Right renal cortex interstitium (tissue), 3 donors: ENCODE measurements at regions not wholly inside any gene's neighbourhood (a gene's known extent, or its start where the extent isn't known, plus 50 kb on each side); places are given as distances from the start of the nearest gene placed in this dataset.
"Not testable (repeated sequence)": the region's sequence is repeated elsewhere in the genome, so short reads cannot be mapped to it uniquely, and the experiment has no call there.

ENCODE experiments used
- DNase-seq, 3 donors: peaks; one replicate each; pipeline ENCODE4 v3.0.0-alpha.2; 2013; ENCODE audit warnings: low read depth in 3 of 3, low spot score in 2 of 3

GRCh38 chr7:146057958-146058357, 58.6 kb upstream of the CNTNAP2 start:
- DNase-seq, result no peak

- DNase-seq, result no peak
Observed at GRCh38 chr7:146054909-146055308, 61.7 kb upstream of the CNTNAP2 start.

- no peak for DNase-seq
Observed at GRCh38 chr7:146053492-146053891, 63.1 kb upstream of the CNTNAP2 start.

GRCh38 chr7:146043310-146043709, 73.3 kb upstream of the CNTNAP2 start:
- DNase-seq, result not testable (repeated sequence)

GRCh38 chr7:146028251-146028750, 88.3 kb upstream of the CNTNAP2 start:
- no peak for DNase-seq

- DNase-seq, result no peak
Observed at GRCh38 chr7:146027243-146027642, 89.4 kb upstream of the CNTNAP2 start.

GRCh38 chr7:146022776-146023175, 93.8 kb upstream of the CNTNAP2 start:
- DNase-seq, result no peak

- not testable (repeated sequence) for DNase-seq
Observed at GRCh38 chr7:146019041-146020004, 97.3 kb upstream of the CNTNAP2 start.

- not testable (repeated sequence) for DNase-seq
Observed at GRCh38 chr7:146017366-146017765, 99.2 kb upstream of the CNTNAP2 start.

GRCh38 chr7:146014154-146014553, 102.4 kb upstream of the CNTNAP2 start:
- DNase-seq, result not testable (repeated sequence)

- no peak for DNase-seq
Observed at GRCh38 chr7:146008293-146008692, 108.3 kb upstream of the CNTNAP2 start.

- DNase-seq, result no peak
Observed at GRCh38 chr7:146004805-146005204, 111.8 kb upstream of the CNTNAP2 start.

- DNase-seq, result no peak
Observed at GRCh38 chr7:146002431-146003078, 114.0 kb upstream of the CNTNAP2 start.

GRCh38 chr7:146002008-146002407, 114.6 kb upstream of the CNTNAP2 start:
- DNase-seq, result no peak

GRCh38 chr7:146000882-146001281, 115.7 kb upstream of the CNTNAP2 start:
- no peak for DNase-seq

GRCh38 chr7:145989469-145989868, 127.1 kb upstream of the CNTNAP2 start:
- DNase-seq, result no peak

- DNase-seq, result no peak
Observed at GRCh38 chr7:145986248-145986874, 130.2 kb upstream of the CNTNAP2 start.

GRCh38 chr7:145978769-145979168, 137.8 kb upstream of the CNTNAP2 start:
- no peak for DNase-seq

GRCh38 chr7:145959981-145960380, 156.6 kb upstream of the CNTNAP2 start:
- no peak for DNase-seq

GRCh38 chr7:145957160-145957890, 159.3 kb upstream of the CNTNAP2 start:
- no peak for DNase-seq

- DNase-seq, result no peak
Observed at GRCh38 chr7:145951566-145951965, 165.0 kb upstream of the CNTNAP2 start.
